BLaER1 (cell line): ENCODE measurements at regions not wholly inside any gene's neighbourhood (a gene's known extent, or its start where the extent isn't known, plus 50 kb on each side); places are given as distances from the start of the nearest gene placed in this dataset.

Experiments
- H3K27ac ChIP-seq: shearing (Covaris generic); formaldehyde crosslinking; 2 replicates; pipeline ENCODE4 v1.8.1; 2022
- H3K27me3 ChIP-seq: shearing (Covaris generic); formaldehyde crosslinking; 2 replicates; pipeline ENCODE4 v1.8.1; 2022
- H3K36me3 ChIP-seq: shearing (Covaris generic); formaldehyde crosslinking; 2 replicates; pipeline ENCODE4 v1.8.1; 2022
- H3K4me1 ChIP-seq: shearing (Covaris generic); formaldehyde crosslinking; 2 replicates; pipeline ENCODE4 v1.8.1; 2022
- H3K4me2 ChIP-seq: shearing (Covaris generic); formaldehyde crosslinking; 2 replicates; pipeline ENCODE4 v1.8.1; 2022
- H3K4me3 ChIP-seq: shearing (Covaris generic); formaldehyde crosslinking; 2 replicates; pipeline ENCODE4 v1.8.1; 2022
- H3K9ac ChIP-seq: shearing (Covaris generic); formaldehyde crosslinking; 2 replicates; pipeline ENCODE4 v1.8.1; 2022
- H3K9me3 ChIP-seq: shearing (Covaris generic); formaldehyde crosslinking; 2 replicates; pipeline ENCODE4 v1.8.1; 2022
- H4K20me1 ChIP-seq: shearing (Covaris generic); formaldehyde crosslinking; 2 replicates; pipeline ENCODE4 v1.8.1; 2022
- Cebpa-rat ChIP-seq: shearing (Covaris generic); IDR thresholded peaks from 2 replicates; pipeline ENCODE4 v1.8.1; 2022

GRCh38 chr6:10269814-10270472 lies 144.9 kb downstream of the TFAP2A start:
- H3K4me1 ChIP-seq = no peaks in the 10 kb centered on the region
- no peak overlapping the region for H3K27ac ChIP-seq
- no peak overlapping the region for H3K9ac ChIP-seq

GRCh38 chr6:10268611-10269310 lies 146.1 kb downstream of the TFAP2A start:
- TF ChIP-seq Cebpa-rat = no peak
- no peak overlapping the region for H3K4me3 ChIP-seq

More at GRCh38 chr6:10269814-10270472, 144.9 kb downstream of the TFAP2A start:
- H3K36me3 ChIP-seq = no peaks in the 10 kb centered on the region
- H3K9me3 ChIP-seq = no peaks in the 10 kb centered on the region
- TF ChIP-seq Cebpa-rat = no peak
- no peak overlapping the region for H3K4me3 ChIP-seq
- no peaks in the 10 kb centered on the region for H3K27me3 ChIP-seq
- no peak overlapping the region for H3K4me2 ChIP-seq
- no peaks in the 10 kb centered on the region for H4K20me1 ChIP-seq

GRCh38 chr6:10268111-10268510 lies 146.8 kb downstream of the TFAP2A start:
- no peaks in the 10 kb centered on the region for H3K27me3 ChIP-seq
- TF ChIP-seq Cebpa-rat = no peak
- no peak overlapping the region for H3K27ac ChIP-seq
- H3K4me2 ChIP-seq = no peak overlapping the region
- no peaks in the 10 kb centered on the region for H4K20me1 ChIP-seq
- H3K9me3 ChIP-seq = no peaks in the 10 kb centered on the region
- no peak overlapping the region for H3K4me3 ChIP-seq
- H3K36me3 ChIP-seq = no peaks in the 10 kb centered on the region
- H3K4me1 ChIP-seq = no peaks in the 10 kb centered on the region
- H3K9ac ChIP-seq = no peak overlapping the region

More at GRCh38 chr6:10268611-10269310, 146.1 kb downstream of the TFAP2A start:
- Histone ChIP-seq H3K9me3 (no peaks in the 10 kb centered on the region), H3K27ac (no peak overlapping the region), H3K4me1 (no peaks in the 10 kb centered on the region), H4K20me1 (no peaks in the 10 kb centered on the region), H3K36me3 (no peaks in the 10 kb centered on the region), H3K4me2 (no peak overlapping the region), H3K27me3 (no peaks in the 10 kb centered on the region), H3K9ac (no peak overlapping the region)

- Histone ChIP-seq H3K27ac (no peak overlapping the region), H3K9ac (no peak overlapping the region), H3K27me3 (no peaks in the 10 kb centered on the region), H3K9me3 (no peaks in the 10 kb centered on the region), H3K4me1 (no peaks in the 10 kb centered on the region), H3K36me3 (no peaks in the 10 kb centered on the region), H3K4me3 (no peak overlapping the region), H3K4me2 (no peak overlapping the region), H4K20me1 (no peaks in the 10 kb centered on the region)
- TF ChIP-seq Cebpa-rat = no peak
These were observed 148.4 kb downstream of the TFAP2A start for GRCh38 chr6:10266462-10266861.

- no peak overlapping the region for H3K4me2 ChIP-seq
- H3K9me3 ChIP-seq = no peaks in the 10 kb centered on the region
- no peak overlapping the region for H3K4me3 ChIP-seq
- H3K4me1 ChIP-seq = no peaks in the 10 kb centered on the region
- no peak overlapping the region for H3K9ac ChIP-seq
- no peaks in the 10 kb centered on the region for H4K20me1 ChIP-seq
- no peak overlapping the region for H3K27ac ChIP-seq
- H3K36me3 ChIP-seq = no peaks in the 10 kb centered on the region
- TF ChIP-seq Cebpa-rat = no peak
- no peaks in the 10 kb centered on the region for H3K27me3 ChIP-seq
These were observed 148.8 kb downstream of the TFAP2A start for GRCh38 chr6:10266061-10266460.

- no peaks in the 10 kb centered on the region for H3K36me3 ChIP-seq
- no peaks in the 10 kb centered on the region for H3K27me3 ChIP-seq
- no peak overlapping the region for H3K27ac ChIP-seq
- H3K4me3 ChIP-seq = no peak overlapping the region
- no peaks in the 10 kb centered on the region for H4K20me1 ChIP-seq
- no peak overlapping the region for H3K9ac ChIP-seq
- no peak overlapping the region for H3K4me2 ChIP-seq
- H3K9me3 ChIP-seq = no peaks in the 10 kb centered on the region
- no peaks in the 10 kb centered on the region for H3K4me1 ChIP-seq
- no peak for TF ChIP-seq Cebpa-rat
These were observed 152.4 kb downstream of the TFAP2A start for GRCh38 chr6:10262505-10262904.

- Histone ChIP-seq H3K4me2 (no peak overlapping the region), H3K9me3 (no peaks in the 10 kb centered on the region), H4K20me1 (no peaks in the 10 kb centered on the region), H3K9ac (no peak overlapping the region), H3K4me1 (no peaks in the 10 kb centered on the region), H3K27ac (no peak overlapping the region), H3K27me3 (no peaks in the 10 kb centered on the region), H3K4me3 (no peak overlapping the region), H3K36me3 (no peaks in the 10 kb centered on the region)
- no peak for TF ChIP-seq Cebpa-rat
These were observed 155.2 kb downstream of the TFAP2A start for GRCh38 chr6:10259671-10260070.

- H3K36me3 ChIP-seq = no peaks in the 10 kb centered on the region
- no peak for TF ChIP-seq Cebpa-rat
- H3K4me1 ChIP-seq = no peaks in the 10 kb centered on the region
- H4K20me1 ChIP-seq = no peaks in the 10 kb centered on the region
- H3K9me3 ChIP-seq = no peaks in the 10 kb centered on the region
- H3K9ac ChIP-seq = no peak overlapping the region
- H3K4me3 ChIP-seq = no peak overlapping the region
- H3K27ac ChIP-seq = no peak overlapping the region
- H3K4me2 ChIP-seq = no peak overlapping the region
- no peaks in the 10 kb centered on the region for H3K27me3 ChIP-seq
These were observed 156.5 kb downstream of the TFAP2A start for GRCh38 chr6:10258341-10258740.

- Histone ChIP-seq H3K4me3 (no peak overlapping the region), H3K4me1 (no peaks in the 10 kb centered on the region), H3K4me2 (no peak overlapping the region), H3K27me3 (no peaks in the 10 kb centered on the region), H3K27ac (no peak overlapping the region), H4K20me1 (no peaks in the 10 kb centered on the region), H3K9me3 (no peaks in the 10 kb centered on the region), H3K9ac (no peak overlapping the region), H3K36me3 (no peaks in the 10 kb centered on the region)
- TF ChIP-seq Cebpa-rat = no peak
These were observed 158.7 kb downstream of the TFAP2A start for GRCh38 chr6:10256113-10256690.

- Histone ChIP-seq H3K4me3 (no peak overlapping the region), H3K27me3 (no peaks in the 10 kb centered on the region), H3K4me1 (no peaks in the 10 kb centered on the region), H3K9ac (no peak overlapping the region), H4K20me1 (no peaks in the 10 kb centered on the region), H3K27ac (no peak overlapping the region), H3K4me2 (no peak overlapping the region), H3K9me3 (no peaks in the 10 kb centered on the region), H3K36me3 (no peaks in the 10 kb centered on the region)
- TF ChIP-seq Cebpa-rat = no peak
These were observed 164.1 kb downstream of the TFAP2A start for GRCh38 chr6:10250655-10251220.
